ENCODE measurements at regions not wholly inside any gene's neighbourhood (a gene's known extent, or its start where the extent isn't known, plus 50 kb on each side); places are given as distances from the start of the nearest gene placed in this dataset.

- Histone ChIP-seq H3K4me3 (no peak overlapping the region), H3K9me3 (no peaks in the 10 kb centered on the region), H3K27me3 (no peaks in the 10 kb centered on the region), H3K36me3 (no peaks in the 10 kb centered on the region), H3K27ac (no peak overlapping the region), H3K4me1 (no peaks in the 10 kb centered on the region)
- TF ChIP-seq POLR2A (IDR thresholded peaks at IDR 0.05): no peak
- no peak for TF ChIP-seq POLR2AphosphoS5 (IDR thresholded peaks at IDR 0.05)
- no peak for TF ChIP-seq CTCF (IDR thresholded peaks at IDR 0.05)
- intact Hi-C loops (cut with DNase I; ENCODE audit: low total_unique reads): no loop called here
- no peak for DNase-seq (ENCODE audit: low spot score in 2 of 2)
Observed at GRCh38 chr13:104460554-104460953, 1394.3 kb upstream of the SLC10A2 start.

GRCh38 chr13:104450006-104450405 lies 1383.8 kb upstream of the SLC10A2 start:
- Histone ChIP-seq H3K36me3 (no peaks in the 10 kb centered on the region), H3K4me3 (no peak overlapping the region), H3K27me3 (no peaks in the 10 kb centered on the region), H3K4me1 (no peaks in the 10 kb centered on the region), H3K27ac (no peak overlapping the region), H3K9me3 (peaks cover 0 to under 1% of the 10 kb centered on the region in 2 donors)
- intact Hi-C loops (cut with DNase I; ENCODE audit: low total_unique reads): no loop called here
- TF ChIP-seq POLR2AphosphoS5 (IDR thresholded peaks at IDR 0.05) (no peak), CTCF (IDR thresholded peaks at IDR 0.05) (no peak)
- DNase-seq (ENCODE audit: low spot score in 2 of 2): no peak

GRCh38 chr13:104447348-104447747 lies 1381.1 kb upstream of the SLC10A2 start:
- no peak overlapping the region for H3K27ac ChIP-seq
- TF ChIP-seq POLR2A (IDR thresholded peaks at IDR 0.05) (no peak), CTCF (IDR thresholded peaks at IDR 0.05) (no peak), POLR2AphosphoS5 (IDR thresholded peaks at IDR 0.05) (no peak)
- no peak for DNase-seq (ENCODE audit: low spot score in 2 of 2)
- no peak overlapping the region for H3K4me3 ChIP-seq
- no peaks in the 10 kb centered on the region for H3K36me3 ChIP-seq
- no peaks in the 10 kb centered on the region for H3K27me3 ChIP-seq
- intact Hi-C loops (cut with DNase I; ENCODE audit: low total_unique reads): no loop called here
- H3K4me1 ChIP-seq: no peaks in the 10 kb centered on the region
- H3K9me3 ChIP-seq: no peaks in the 10 kb centered on the region

GRCh38 chr13:104442536-104442935 lies 1376.3 kb upstream of the SLC10A2 start:
- intact Hi-C loops (cut with DNase I; ENCODE audit: low total_unique reads): no loop called here
- TF ChIP-seq POLR2A (IDR thresholded peaks at IDR 0.05) (no peak), POLR2AphosphoS5 (IDR thresholded peaks at IDR 0.05) (no peak), CTCF (IDR thresholded peaks at IDR 0.05) (no peak)
- H3K9me3 ChIP-seq: no peaks in the 10 kb centered on the region
- H3K27me3 ChIP-seq: no peaks in the 10 kb centered on the region
- no peak for DNase-seq (ENCODE audit: low spot score in 2 of 2)
- H3K36me3 ChIP-seq: no peaks in the 10 kb centered on the region
- no peak overlapping the region for H3K4me3 ChIP-seq
- no peaks in the 10 kb centered on the region for H3K4me1 ChIP-seq
- H3K27ac ChIP-seq: no peak overlapping the region

- intact Hi-C loops (cut with DNase I; ENCODE audit: low total_unique reads): no loop called here
- H3K27me3 ChIP-seq: no peaks in the 10 kb centered on the region
- no peak for DNase-seq (ENCODE audit: low spot score in 2 of 2)
- TF ChIP-seq POLR2AphosphoS5 (IDR thresholded peaks at IDR 0.05) (no peak), CTCF (IDR thresholded peaks at IDR 0.05) (no peak), POLR2A (IDR thresholded peaks at IDR 0.05) (no peak)
- H3K4me3 ChIP-seq: no peak overlapping the region
- H3K4me1 ChIP-seq: no peaks in the 10 kb centered on the region
- H3K36me3 ChIP-seq: no peaks in the 10 kb centered on the region
- H3K9me3 ChIP-seq: no peaks in the 10 kb centered on the region
- H3K27ac ChIP-seq: no peak overlapping the region
Observed at GRCh38 chr13:104436555-104436954, 1370.3 kb upstream of the SLC10A2 start.

All from breast epithelium (tissue), 4 donors.